Lower lobe of right lung (tissue), 2 donors: ENCODE measurements at regions not wholly inside any gene's neighbourhood (a gene's known extent, or its start where the extent isn't known, plus 50 kb on each side); places are given as distances from the start of the nearest gene placed in this dataset.

Experiments used
- ATAC-seq, 2 donors: fragments of 200-7000 bp; cut with Tn5 transposase; one replicate each; pipeline ENCODE4 v1.9.1; 2020 to 2022; ENCODE audit warnings: mild to moderate bottlenecking in 2 of 2, moderate library complexity in 2 of 2
- DNase-seq: peaks from one replicate; pipeline ENCODE4 v3.0.0-alpha.2; 2020
- H3K27ac ChIP-seq: fragments of 200-600 bp; one replicate; pipeline ENCODE4 v1.8.0; 2022
- H3K27me3 ChIP-seq: fragments of 200-600 bp; one replicate; pipeline ENCODE4 v1.8.0; 2022; ENCODE audit warnings: low read depth
- H3K36me3 ChIP-seq: fragments of 200-600 bp; one replicate; pipeline ENCODE4 v1.8.0; 2022; ENCODE audit warnings: mild to moderate bottlenecking
- H3K4me1 ChIP-seq: fragments of 200-600 bp; one replicate; pipeline ENCODE4 v1.8.0; 2022
- H3K4me3 ChIP-seq: fragments of 200-600 bp; one replicate; pipeline ENCODE4 v1.8.0; 2022; ENCODE audit warnings: mild to moderate bottlenecking
- H3K9me3 ChIP-seq: fragments of 200-600 bp; one replicate; pipeline ENCODE4 v1.8.0; 2022
- intact Hi-C: fragments of 100-400 bp; cut with DNase I; formaldehyde crosslinking; loops from one replicate; pipeline ENCODE4 v1.11.0; 2022
- TF ChIP-seq, protein P1 (sequence below): fragments of 200-600 bp; IDR thresholded peaks from one replicate; pipeline ENCODE4 v1.8.0; 2022; ENCODE audit warnings: antibody characterized with exemption, mild to moderate bottlenecking
- donor health status: DM: no; HTN: yes; CAD: no; lungs with severe emphysema.

DNA sequence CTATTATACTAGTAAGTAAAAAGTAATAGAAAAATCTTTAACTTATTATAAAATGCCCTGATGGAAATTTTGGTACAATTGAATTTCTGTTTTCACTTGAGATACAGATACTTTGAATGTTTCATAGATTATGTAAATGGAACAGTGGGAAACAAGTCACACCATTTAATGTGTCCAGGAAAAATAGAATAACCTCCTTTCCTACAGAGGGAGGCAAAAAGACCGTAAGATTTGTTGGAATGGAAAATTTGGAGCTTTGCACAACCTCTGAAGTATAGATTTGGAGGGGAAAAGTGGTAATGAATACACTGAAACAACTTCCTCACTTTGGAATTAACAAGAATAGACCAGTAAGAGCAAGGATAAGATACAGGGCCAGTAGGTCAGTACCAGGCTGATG lies 149.2 kb upstream of the L3MBTL4 start:
- Histone ChIP-seq H3K27me3 (no peaks in the 10 kb centered on the region), H3K27ac (no peak overlapping the region), H3K4me1 (peaks cover 25% of the 10 kb centered on the region), H3K4me3 (no peak overlapping the region), H3K9me3 (no peaks in the 10 kb centered on the region), H3K36me3 (no peaks in the 10 kb centered on the region)
- ATAC-seq (no peak), DNase-seq (no peak)
- intact Hi-C loops: no loop called here
- TF ChIP-seq, protein P1, sequence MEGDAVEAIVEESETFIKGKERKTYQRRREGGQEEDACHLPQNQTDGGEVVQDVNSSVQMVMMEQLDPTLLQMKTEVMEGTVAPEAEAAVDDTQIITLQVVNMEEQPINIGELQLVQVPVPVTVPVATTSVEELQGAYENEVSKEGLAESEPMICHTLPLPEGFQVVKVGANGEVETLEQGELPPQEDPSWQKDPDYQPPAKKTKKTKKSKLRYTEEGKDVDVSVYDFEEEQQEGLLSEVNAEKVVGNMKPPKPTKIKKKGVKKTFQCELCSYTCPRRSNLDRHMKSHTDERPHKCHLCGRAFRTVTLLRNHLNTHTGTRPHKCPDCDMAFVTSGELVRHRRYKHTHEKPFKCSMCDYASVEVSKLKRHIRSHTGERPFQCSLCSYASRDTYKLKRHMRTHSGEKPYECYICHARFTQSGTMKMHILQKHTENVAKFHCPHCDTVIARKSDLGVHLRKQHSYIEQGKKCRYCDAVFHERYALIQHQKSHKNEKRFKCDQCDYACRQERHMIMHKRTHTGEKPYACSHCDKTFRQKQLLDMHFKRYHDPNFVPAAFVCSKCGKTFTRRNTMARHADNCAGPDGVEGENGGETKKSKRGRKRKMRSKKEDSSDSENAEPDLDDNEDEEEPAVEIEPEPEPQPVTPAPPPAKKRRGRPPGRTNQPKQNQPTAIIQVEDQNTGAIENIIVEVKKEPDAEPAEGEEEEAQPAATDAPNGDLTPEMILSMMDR: no peak

DNA sequence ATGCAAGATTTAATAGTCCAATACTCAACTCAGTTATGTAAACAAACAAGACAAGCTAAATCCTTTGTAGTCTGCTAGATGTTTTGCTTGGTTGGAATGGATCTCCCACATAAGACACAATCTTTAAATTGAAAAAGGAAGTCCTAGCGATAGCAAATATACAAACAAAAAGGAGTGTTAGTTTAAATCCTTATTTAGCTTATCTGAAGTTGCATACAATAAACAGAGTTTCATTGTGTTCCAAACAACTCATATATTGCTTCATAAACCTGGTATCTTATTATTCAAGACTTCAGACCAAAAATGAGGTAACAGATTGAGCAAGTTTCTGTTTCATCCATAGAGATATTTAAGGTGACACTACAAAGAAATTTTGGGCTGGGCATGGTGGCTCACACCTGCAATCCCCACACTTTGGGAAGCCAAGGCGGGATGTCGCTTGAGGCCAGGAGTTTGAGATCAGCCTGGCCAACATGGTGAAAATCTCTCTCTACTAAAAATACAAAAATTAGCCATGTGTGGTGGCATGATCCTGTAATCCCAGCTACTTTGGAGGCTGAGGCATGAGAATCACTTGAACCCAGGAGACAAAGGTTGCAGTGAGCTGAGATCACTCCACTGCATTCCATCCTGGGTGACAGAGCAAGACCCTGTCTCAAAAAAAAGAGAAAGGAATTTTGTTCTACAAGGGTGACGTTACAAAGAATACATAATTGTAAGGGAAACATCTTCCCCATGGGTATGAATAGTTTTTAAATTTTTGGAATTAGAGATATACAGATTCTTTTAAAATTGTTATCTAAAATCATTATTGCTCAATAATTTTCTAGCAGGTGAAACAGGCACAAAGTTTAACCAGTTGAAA lies 150.5 kb upstream of the L3MBTL4 start:
- H3K9me3 ChIP-seq: no peaks in the 10 kb centered on the region
- TF ChIP-seq, protein P1: no peak
- H3K4me3 ChIP-seq: no peak overlapping the region
- ATAC-seq: no peak
- H3K36me3 ChIP-seq: no peaks in the 10 kb centered on the region
- DNase-seq: no peak
- no peaks in the 10 kb centered on the region for H3K27me3 ChIP-seq
- H3K4me1 ChIP-seq: peaks cover 25% of the 10 kb centered on the region
- no peak overlapping the region for H3K27ac ChIP-seq
- intact Hi-C loops: no loop called here

GRCh38 chr18:6565815-6566081 lies 151.0 kb upstream of the L3MBTL4 start:
- Histone ChIP-seq H3K9me3 (no peaks in the 10 kb centered on the region), H3K4me1 (peaks cover 25% of the 10 kb centered on the region), H3K4me3 (no peak overlapping the region), H3K27ac (no peak overlapping the region), H3K27me3 (no peaks in the 10 kb centered on the region), H3K36me3 (no peaks in the 10 kb centered on the region)
- DNase-seq (no peak), ATAC-seq (no peak)
- TF ChIP-seq, protein P1: no peak
- intact Hi-C loops: no loop called here

GRCh38 chr18:6566338-6566911 lies 151.7 kb upstream of the L3MBTL4 start:
- H3K9me3 ChIP-seq: no peaks in the 10 kb centered on the region
- peaks cover 25% of the 10 kb centered on the region for H3K4me1 ChIP-seq
- H3K27me3 ChIP-seq: no peaks in the 10 kb centered on the region
- ATAC-seq (no peak), DNase-seq (no peak)
- TF ChIP-seq, protein P1: no peak
- no peak overlapping the region for H3K4me3 ChIP-seq
- H3K27ac ChIP-seq: no peak overlapping the region
- intact Hi-C loops: no loop called here
- no peaks in the 10 kb centered on the region for H3K36me3 ChIP-seq

DNA sequence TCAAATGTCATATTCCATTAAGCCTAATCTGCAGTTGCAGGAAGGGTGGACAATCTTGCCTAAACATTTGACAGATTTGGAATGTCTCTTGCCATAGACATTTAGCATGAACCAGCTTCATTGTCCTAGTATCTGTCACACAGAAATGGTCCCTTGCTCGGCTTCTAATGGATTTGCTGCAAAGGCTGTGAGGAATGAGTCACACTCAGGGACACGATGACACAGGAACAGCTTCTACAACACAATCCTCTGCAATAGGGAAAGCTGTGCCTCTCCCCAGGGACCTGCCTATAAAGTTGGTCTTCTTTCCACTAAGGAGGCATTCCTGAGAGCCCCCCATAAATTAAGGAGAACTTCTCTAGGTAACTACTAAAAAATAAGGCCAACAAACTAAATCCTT lies 155.1 kb upstream of the L3MBTL4 start:
- intact Hi-C loops: no loop called here
- DNase-seq: no peak
- Histone ChIP-seq H3K36me3 (no peaks in the 10 kb centered on the region), H3K9me3 (no peaks in the 10 kb centered on the region), H3K4me1 (peaks cover 14% of the 10 kb centered on the region), H3K4me3 (no peak overlapping the region), H3K27ac (no peak overlapping the region), H3K27me3 (no peaks in the 10 kb centered on the region)
- TF ChIP-seq, protein P1: no peak
- no peak for ATAC-seq
